ENCODE measurements at regions not wholly inside any gene's neighbourhood (a gene's known extent, or its start where the extent isn't known, plus 50 kb on each side); places are given as distances from the start of the nearest gene placed in this dataset.

- TF ChIP-seq ARID4A (CRISPR knock-in tag; IDR thresholded peaks at IDR 0.05; ENCODE audit: borderline replicate concordance) (peak; percentile 33; the same call in 1 of the 2 replicates), ZNF30 (CRISPR knock-in tag; IDR thresholded peaks at IDR 0.05) (no peak), ZNF12 (CRISPR knock-in tag; IDR thresholded peaks at IDR 0.05) (no peak), SP140L (CRISPR knock-in tag; IDR thresholded peaks at IDR 0.05; ENCODE audit: borderline replicate concordance) (no peak), MTF1 (CRISPR knock-in tag; IDR thresholded peaks at IDR 0.05) (no peak), NR2F1 (CRISPR knock-in tag; IDR thresholded peaks at IDR 0.05) (no peak), MIER3 (CRISPR knock-in tag; IDR thresholded peaks at IDR 0.05; ENCODE audit: borderline replicate concordance) (peak; percentile 46; the same call in 1 of the 2 replicates), ZGPAT (CRISPR knock-in tag; IDR thresholded peaks at IDR 0.05) (peak; percentile 80), NCOA2 (CRISPR knock-in tag; IDR thresholded peaks at IDR 0.05) (0 out of 2 replicates have a peak, but pooled peaks have one; percentile 34), ZFP36L1 (CRISPR knock-in tag; IDR thresholded peaks at IDR 0.05) (no peak), RBM22 (optimal IDR thresholded peaks at IDR 0.05; ENCODE audit: low read length) (no peak), ETV5 (CRISPR knock-in tag; IDR thresholded peaks at IDR 0.05; ENCODE audit: borderline replicate concordance) (peak; percentile 86; the same call in 1 of the 2 replicates), FOXP1 (IDR thresholded peaks at IDR 0.05) (no peak), FOXP1 (CRISPR knock-in tag; IDR thresholded peaks at IDR 0.05) (no peak), PCBP2 (optimal IDR thresholded peaks at IDR 0.05; ENCODE audit: low read depth, low read length, poor library complexity, severe bottlenecking) (no peak), PITX1 (CRISPR knock-in tag; IDR thresholded peaks at IDR 0.05) (no peak), THAP11 (CRISPR knock-in tag; IDR thresholded peaks at IDR 0.05) (peak; percentile 49; the same call in 1 of the 2 replicates), KDM4B (CRISPR knock-in tag; IDR thresholded peaks at IDR 0.05) (peak; percentile 57; the same call in 1 of the 2 replicates), GATAD2A (CRISPR knock-in tag; IDR thresholded peaks at IDR 0.05) (peak; percentile 87), SOX13 (IDR thresholded peaks at IDR 0.05) (no peak), SOX13 (CRISPR knock-in tag; conservative IDR thresholded peaks at IDR 0.05 in 1 of 2, IDR thresholded peaks at IDR 0.05 in 1 of 2) (peak in 1 of 2 experiments; percentile 47; a peak in 1 of 4 replicates), ZNF136 (CRISPR knock-in tag; IDR thresholded peaks at IDR 0.05; ENCODE audit: low read depth) (no peak), GLI4 (CRISPR knock-in tag; IDR thresholded peaks at IDR 0.05; ENCODE audit: borderline replicate concordance) (no peak), GABPA (IDR thresholded peaks at IDR 0.05; ENCODE audit: low read depth, low read length) (no peak), GABPA (CRISPR knock-in tag; IDR thresholded peaks at IDR 0.05; ENCODE audit: low read depth) (peak; percentile 70), HHEX (CRISPR knock-in tag; IDR thresholded peaks at IDR 0.05) (no peak), RBAK (CRISPR knock-in tag; IDR thresholded peaks at IDR 0.05) (no peak), KLF12 (CRISPR knock-in tag; IDR thresholded peaks at IDR 0.05; ENCODE audit: borderline replicate concordance) (no peak), NFATC3 (CRISPR knock-in tag; IDR thresholded peaks at IDR 0.05) (no peak)
Observed at GRCh38 chr4:53908661-53909078, 155.7 kb downstream of the CHIC2 start (continued).
